Right lobe of liver (tissue), 4 donors: ENCODE measurements at regions not wholly inside any gene's neighbourhood (a gene's known extent, or its start where the extent isn't known, plus 50 kb on each side); places are given as distances from the start of the nearest gene placed in this dataset.

Experiments
- CTCF ChIP-seq, 4 donors: fragments of 200-600 bp in 3 of 4; fragments of 450-650 bp in 1 of 4; IDR thresholded peaks; one replicate each; pipeline versions ENCODE4 v1.5.1 to v1.8.0; 2016 to 2022; ENCODE audit warnings: antibody characterized with exemption in 4 of 4, mild to moderate bottlenecking in 2 of 4
- POLR2A ChIP-seq: fragments of 450-650 bp; IDR thresholded peaks from one replicate; pipeline ENCODE4 v1.6.1; 2017; ENCODE audit warnings: antibody characterized with exemption, mild to moderate bottlenecking
- donor health status: DM: no; HTN: no; CAD: no.
- donor health status: DM: no; HTN: no; CAD: no.
- donor health status: DM: no; HTN: yes; CAD: no.

GRCh38 chr7:46286356-46286755 is 365.3 kb upstream of the IGFBP3 start:
- TF ChIP-seq CTCF (IDR thresholded peaks at IDR 0.05) (no peak), POLR2A (no peak)
